ENCODE measurements at regions not wholly inside any gene's neighbourhood (a gene's known extent, or its start where the extent isn't known, plus 50 kb on each side); places are given as distances from the start of the nearest gene placed in this dataset.

GRCh38 chr4:159497936-159498335 lies 395.1 kb downstream of the RAPGEF2 start:
- TF ChIP-seq, protein P1, sequence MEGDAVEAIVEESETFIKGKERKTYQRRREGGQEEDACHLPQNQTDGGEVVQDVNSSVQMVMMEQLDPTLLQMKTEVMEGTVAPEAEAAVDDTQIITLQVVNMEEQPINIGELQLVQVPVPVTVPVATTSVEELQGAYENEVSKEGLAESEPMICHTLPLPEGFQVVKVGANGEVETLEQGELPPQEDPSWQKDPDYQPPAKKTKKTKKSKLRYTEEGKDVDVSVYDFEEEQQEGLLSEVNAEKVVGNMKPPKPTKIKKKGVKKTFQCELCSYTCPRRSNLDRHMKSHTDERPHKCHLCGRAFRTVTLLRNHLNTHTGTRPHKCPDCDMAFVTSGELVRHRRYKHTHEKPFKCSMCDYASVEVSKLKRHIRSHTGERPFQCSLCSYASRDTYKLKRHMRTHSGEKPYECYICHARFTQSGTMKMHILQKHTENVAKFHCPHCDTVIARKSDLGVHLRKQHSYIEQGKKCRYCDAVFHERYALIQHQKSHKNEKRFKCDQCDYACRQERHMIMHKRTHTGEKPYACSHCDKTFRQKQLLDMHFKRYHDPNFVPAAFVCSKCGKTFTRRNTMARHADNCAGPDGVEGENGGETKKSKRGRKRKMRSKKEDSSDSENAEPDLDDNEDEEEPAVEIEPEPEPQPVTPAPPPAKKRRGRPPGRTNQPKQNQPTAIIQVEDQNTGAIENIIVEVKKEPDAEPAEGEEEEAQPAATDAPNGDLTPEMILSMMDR (IDR thresholded peaks at IDR 0.05; ENCODE audit: low read depth, low read length): no peak
- TF ChIP-seq EZH2phosphoT487 (IDR thresholded peaks at IDR 0.05; ENCODE audit: low read depth): no peak

Data from OCI-LY3 (cell line).